PC-3 (cell line): ENCODE measurements at regions not wholly inside any gene's neighbourhood (a gene's known extent, or its start where the extent isn't known, plus 50 kb on each side); places are given as distances from the start of the nearest gene placed in this dataset.

ENCODE experiments used
- EZH2 ChIP-seq: fragments of 300-600 bp; sonication (generic); IDR thresholded peaks from one replicate; pipeline ENCODE4 v1.6.1; 2017; ENCODE audit warnings: antibody characterized with exemption, mild to moderate bottlenecking, low read length; ENCODE audit not compliant: unreplicated experiment
- EZH2phosphoT487 ChIP-seq: fragments of 300-600 bp; sonication (generic); IDR thresholded peaks from 2 replicates; pipeline ENCODE4 v1.6.1; 2018; ENCODE audit warnings: mild to moderate bottlenecking, antibody characterized with exemption, low read length, borderline replicate concordance
- TF ChIP-seq, protein P1 (sequence below): fragments of 300-600 bp; sonication (generic); conservative IDR thresholded peaks from 2 replicates; pipeline ENCODE4 v1.5.1; 2017; ENCODE audit warnings: antibody characterized with exemption, low read depth, mild to moderate bottlenecking, low read length

DNA sequence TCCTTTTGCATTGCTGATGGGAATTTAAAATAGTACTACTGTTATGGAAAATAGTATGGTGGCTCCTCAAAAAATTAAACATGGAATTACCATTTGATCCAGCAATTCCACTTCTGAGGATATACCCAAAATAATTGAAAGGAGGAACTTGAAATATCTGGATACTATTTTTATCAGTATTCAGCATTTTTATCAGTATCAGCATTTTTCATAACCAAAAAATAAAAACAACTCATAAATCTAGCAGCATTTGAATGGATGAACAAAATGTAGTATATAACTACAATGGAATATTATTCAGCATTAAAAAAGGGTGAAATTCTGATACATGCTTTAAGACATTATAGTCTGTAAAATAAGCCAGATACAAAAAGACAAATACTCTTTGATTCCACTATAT, 763.4 kb upstream of the MAN1A1 start:
- TF ChIP-seq, protein P1, sequence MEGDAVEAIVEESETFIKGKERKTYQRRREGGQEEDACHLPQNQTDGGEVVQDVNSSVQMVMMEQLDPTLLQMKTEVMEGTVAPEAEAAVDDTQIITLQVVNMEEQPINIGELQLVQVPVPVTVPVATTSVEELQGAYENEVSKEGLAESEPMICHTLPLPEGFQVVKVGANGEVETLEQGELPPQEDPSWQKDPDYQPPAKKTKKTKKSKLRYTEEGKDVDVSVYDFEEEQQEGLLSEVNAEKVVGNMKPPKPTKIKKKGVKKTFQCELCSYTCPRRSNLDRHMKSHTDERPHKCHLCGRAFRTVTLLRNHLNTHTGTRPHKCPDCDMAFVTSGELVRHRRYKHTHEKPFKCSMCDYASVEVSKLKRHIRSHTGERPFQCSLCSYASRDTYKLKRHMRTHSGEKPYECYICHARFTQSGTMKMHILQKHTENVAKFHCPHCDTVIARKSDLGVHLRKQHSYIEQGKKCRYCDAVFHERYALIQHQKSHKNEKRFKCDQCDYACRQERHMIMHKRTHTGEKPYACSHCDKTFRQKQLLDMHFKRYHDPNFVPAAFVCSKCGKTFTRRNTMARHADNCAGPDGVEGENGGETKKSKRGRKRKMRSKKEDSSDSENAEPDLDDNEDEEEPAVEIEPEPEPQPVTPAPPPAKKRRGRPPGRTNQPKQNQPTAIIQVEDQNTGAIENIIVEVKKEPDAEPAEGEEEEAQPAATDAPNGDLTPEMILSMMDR = no peak
- TF ChIP-seq EZH2 (no peak), EZH2phosphoT487 (no peak)
